Natural killer cell (primary cell): ENCODE measurements at regions not wholly inside any gene's neighbourhood (a gene's known extent, or its start where the extent isn't known, plus 50 kb on each side); places are given as distances from the start of the nearest gene placed in this dataset.

Experiments used
- ATAC-seq, 3 donors: fragments of 150-1000 bp in 2 of 3; fragments of 200-7000 bp in 1 of 3; cut with Tn5 transposase; 1 replicate in 1 of 3; 2 replicates in 2 of 3; pipeline ENCODE4 v1.10.0; 2021; ENCODE audit warnings: mild to moderate bottlenecking in 2 of 3, moderate library complexity in 2 of 3
- DNase-seq, 2 donors: peaks; one replicate each; pipeline versions ENCODE4 v3.0.0 to v3.0.0-alpha.2; 2013 to 2021; ENCODE audit warnings: mixed read lengths in 1 of 2
- H3K27ac ChIP-seq: one replicate; pipeline ENCODE4 v1.5.1; 2013; ENCODE audit warnings: mild to moderate bottlenecking, low read length
- H3K27me3 ChIP-seq: one replicate; pipeline ENCODE4 v1.6.1; 2013; ENCODE audit warnings: low read length; ENCODE audit not compliant: control insufficient read depth, insufficient read depth
- H3K36me3 ChIP-seq: one replicate; pipeline ENCODE4 v1.6.1; 2013; ENCODE audit warnings: low read length; ENCODE audit not compliant: control insufficient read depth, insufficient read depth
- H3K4me1 ChIP-seq: one replicate; pipeline ENCODE4 v1.6.1; 2013; ENCODE audit warnings: low read length; ENCODE audit not compliant: control insufficient read depth, insufficient read depth
- H3K4me3 ChIP-seq: one replicate; pipeline ENCODE4 v1.5.1; 2013; ENCODE audit warnings: low read length
- H3K9me3 ChIP-seq: one replicate; pipeline ENCODE4 v1.6.1; 2013; ENCODE audit warnings: low read length; ENCODE audit not compliant: control insufficient read depth, insufficient read depth
- H3K27ac Mint-ChIP-seq, 2 donors: one replicate each; pipeline ENCODE4 v1.8.0; 2022; ENCODE audit warnings: mild to moderate bottlenecking in 2 of 2, mixed read lengths in 2 of 2, moderate library complexity in 1 of 2
- H3K27me3 Mint-ChIP-seq, 2 donors: one replicate each; pipeline ENCODE4 v1.8.0; 2022; ENCODE audit warnings: low read depth in 2 of 2, mixed read lengths in 2 of 2
- H3K36me3 Mint-ChIP-seq: one replicate; pipeline ENCODE4 v1.8.0; 2022; ENCODE audit warnings: mixed read lengths
- H3K4me1 Mint-ChIP-seq, 2 donors: one replicate each; pipeline ENCODE4 v1.8.0; 2022; ENCODE audit warnings: mixed read lengths in 2 of 2
- H3K4me3 Mint-ChIP-seq: one replicate; pipeline ENCODE4 v1.8.0; 2022; ENCODE audit warnings: mild to moderate bottlenecking, moderate library complexity, mixed read lengths
- H3K9me3 Mint-ChIP-seq, 2 donors: one replicate each; pipeline ENCODE4 v1.8.0; 2022; ENCODE audit warnings: mixed read lengths in 2 of 2
- WGBS: methylation state at CpG from one replicate; pipeline ENCODE4 v1.1.7; 2013; ENCODE audit warnings: missing lambda C conversion rate; ENCODE audit not compliant: insufficient coverage; 5-methylcytosine and 5-hydroxymethylcytosine counted together
- intact Hi-C: fragments of 100-400 bp; cut with micrococcal nuclease; formaldehyde crosslinking; loops from one replicate; pipeline ENCODE4 v1.14.2; 2022
- TF ChIP-seq, protein P1 (sequence below): fragments of 200-600 bp; IDR thresholded peaks from one replicate; pipeline ENCODE4 v1.8.0; 2022; ENCODE audit warnings: antibody characterized with exemption

DNA sequence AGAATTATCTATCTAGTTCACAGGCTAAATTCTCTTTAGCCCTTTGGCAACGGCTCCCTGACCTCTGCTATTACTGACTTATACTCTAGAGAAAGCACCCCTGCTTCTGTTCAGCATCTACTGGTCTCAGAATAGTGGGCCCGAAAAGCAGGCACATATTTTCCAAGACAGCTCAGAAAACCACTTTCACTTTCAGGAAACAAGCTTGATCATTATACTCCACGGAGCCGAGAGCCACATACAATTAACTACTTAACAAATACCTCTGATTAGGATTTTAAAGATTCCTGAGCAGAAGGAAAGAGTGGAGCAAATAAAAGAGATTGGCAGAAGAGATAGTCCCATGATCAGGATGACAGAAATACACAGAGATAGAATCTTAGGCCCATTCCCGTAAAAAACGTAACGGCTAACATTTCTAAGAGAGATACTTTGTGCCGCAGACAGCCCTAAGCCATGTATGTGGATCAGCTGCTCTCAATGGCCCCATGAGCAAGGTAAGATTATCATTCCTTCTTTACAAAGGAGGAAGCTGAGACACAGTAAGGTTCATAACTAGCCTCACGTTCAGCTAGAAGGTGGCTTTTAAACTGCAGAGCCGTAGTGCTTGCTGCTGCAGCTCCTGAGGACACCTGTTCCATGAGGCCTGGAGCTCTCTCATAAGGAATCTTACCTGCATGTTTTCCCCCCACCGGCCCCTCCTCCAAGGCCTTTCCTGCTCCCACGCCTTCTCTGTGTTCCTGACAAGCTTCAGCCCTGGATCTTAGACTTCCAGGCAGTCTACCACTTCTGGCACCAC lies 227.2 kb downstream of the FOXO1 start:
- TF ChIP-seq, protein P1, sequence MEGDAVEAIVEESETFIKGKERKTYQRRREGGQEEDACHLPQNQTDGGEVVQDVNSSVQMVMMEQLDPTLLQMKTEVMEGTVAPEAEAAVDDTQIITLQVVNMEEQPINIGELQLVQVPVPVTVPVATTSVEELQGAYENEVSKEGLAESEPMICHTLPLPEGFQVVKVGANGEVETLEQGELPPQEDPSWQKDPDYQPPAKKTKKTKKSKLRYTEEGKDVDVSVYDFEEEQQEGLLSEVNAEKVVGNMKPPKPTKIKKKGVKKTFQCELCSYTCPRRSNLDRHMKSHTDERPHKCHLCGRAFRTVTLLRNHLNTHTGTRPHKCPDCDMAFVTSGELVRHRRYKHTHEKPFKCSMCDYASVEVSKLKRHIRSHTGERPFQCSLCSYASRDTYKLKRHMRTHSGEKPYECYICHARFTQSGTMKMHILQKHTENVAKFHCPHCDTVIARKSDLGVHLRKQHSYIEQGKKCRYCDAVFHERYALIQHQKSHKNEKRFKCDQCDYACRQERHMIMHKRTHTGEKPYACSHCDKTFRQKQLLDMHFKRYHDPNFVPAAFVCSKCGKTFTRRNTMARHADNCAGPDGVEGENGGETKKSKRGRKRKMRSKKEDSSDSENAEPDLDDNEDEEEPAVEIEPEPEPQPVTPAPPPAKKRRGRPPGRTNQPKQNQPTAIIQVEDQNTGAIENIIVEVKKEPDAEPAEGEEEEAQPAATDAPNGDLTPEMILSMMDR: no peak
- no peaks in the 10 kb centered on the region for H3K9me3 ChIP-seq
- H3K27me3 Mint-ChIP-seq: no peaks in the 10 kb centered on the region
- no peak overlapping the region for H3K4me3 Mint-ChIP-seq
- ATAC-seq: no peak
- H3K27ac ChIP-seq: no peak overlapping the region
- no peaks in the 10 kb centered on the region for H3K36me3 ChIP-seq
- no peak overlapping the region for H3K27ac Mint-ChIP-seq
- peak in 1 of 2 donors; percentile 57 for DNase-seq
- H3K4me1 ChIP-seq: peaks cover 6% of the 10 kb centered on the region
- H3K4me1 Mint-ChIP-seq: peaks cover 19 to 22% of the 10 kb centered on the region in 2 donors
- H3K36me3 Mint-ChIP-seq: no peaks in the 10 kb centered on the region
- no peaks in the 10 kb centered on the region for H3K9me3 Mint-ChIP-seq
- H3K27me3 ChIP-seq: no peaks in the 10 kb centered on the region
- intact Hi-C loops: no loop called here
- WGBS: 73% methylated on average over 10 of the region's 12 CpGs
- H3K4me3 ChIP-seq: no peak overlapping the region

DNA sequence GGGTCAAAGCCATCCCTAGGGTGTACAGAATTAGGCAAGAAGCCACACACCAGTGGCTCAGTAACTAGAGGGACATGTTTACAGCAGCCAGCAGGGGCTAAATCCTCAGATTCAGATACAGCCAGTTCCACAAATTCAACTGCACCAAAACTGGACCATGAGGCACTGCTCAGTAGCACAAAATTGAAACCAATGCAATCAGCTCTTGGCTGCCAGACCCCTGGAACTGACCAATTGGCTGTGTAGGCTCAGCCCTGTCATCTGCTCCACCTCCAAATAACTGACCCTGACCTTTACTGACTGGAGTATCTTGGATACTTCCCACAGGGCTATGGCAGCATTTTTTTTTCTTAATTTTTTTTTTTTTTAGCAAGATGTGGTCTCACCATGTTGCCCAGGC lies 226.5 kb downstream of the FOXO1 start:
- no peaks in the 10 kb centered on the region for H3K4me1 ChIP-seq
- no peaks in the 10 kb centered on the region for H3K9me3 Mint-ChIP-seq
- intact Hi-C loops: no loop called here
- H3K4me1 Mint-ChIP-seq: peaks cover 13 to 15% of the 10 kb centered on the region in 2 donors
- H3K27ac ChIP-seq: no peak overlapping the region
- no peak overlapping the region for H3K4me3 ChIP-seq
- no peaks in the 10 kb centered on the region for H3K36me3 Mint-ChIP-seq
- no peak overlapping the region for H3K27ac Mint-ChIP-seq
- H3K9me3 ChIP-seq: no peaks in the 10 kb centered on the region
- DNase-seq (no peak), ATAC-seq (no peak)
- TF ChIP-seq, protein P1: no peak
- H3K4me3 Mint-ChIP-seq: no peak overlapping the region
- H3K27me3 Mint-ChIP-seq: no peaks in the 10 kb centered on the region
- H3K27me3 ChIP-seq: no peaks in the 10 kb centered on the region
- H3K36me3 ChIP-seq: no peaks in the 10 kb centered on the region

DNA sequence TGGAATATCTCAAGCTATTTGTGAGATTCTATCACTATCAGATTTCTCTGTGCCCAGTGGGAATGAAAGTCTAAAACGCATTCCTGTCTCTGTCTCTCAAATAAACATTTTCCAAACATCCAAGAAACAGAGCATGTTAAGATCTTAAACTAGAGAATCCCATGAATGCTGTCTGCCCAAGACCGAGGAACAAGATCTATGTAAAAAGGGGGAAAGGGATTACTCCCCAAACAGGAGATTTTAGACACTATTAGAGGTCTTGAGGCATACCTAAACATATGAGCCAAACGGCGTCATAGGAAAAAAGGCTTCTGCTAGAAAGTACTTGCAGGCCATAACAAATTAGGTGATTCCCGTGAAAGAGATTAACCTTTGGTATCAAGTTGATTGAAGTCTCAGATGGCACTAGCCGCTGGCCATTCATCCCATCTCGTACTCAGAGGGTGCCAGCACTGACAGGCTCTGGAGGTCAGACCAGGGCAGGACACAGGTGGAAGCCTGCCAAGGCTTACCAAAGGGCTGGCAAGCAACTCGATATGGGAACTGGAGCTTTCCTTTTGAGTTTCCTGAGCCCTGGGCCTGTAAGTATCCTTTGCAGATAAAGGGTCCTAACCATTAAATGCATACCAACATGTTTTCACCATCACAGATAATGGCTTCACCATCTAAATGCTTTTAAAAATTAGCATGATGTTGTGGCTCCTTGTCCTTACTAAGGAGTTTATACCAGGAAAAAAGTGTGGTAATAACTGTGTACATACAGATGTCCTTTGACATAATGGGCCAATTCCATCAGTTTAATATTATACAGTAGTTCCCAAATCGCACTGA lies 225.2 kb downstream of the FOXO1 start:
- Mint-ChIP-seq H3K4me1 (peaks cover 9 to 12% of the 10 kb centered on the region in 2 donors), H3K27ac (no peak overlapping the region), H3K36me3 (no peaks in the 10 kb centered on the region), H3K27me3 (peaks cover 0 to 3% of the 10 kb centered on the region in 2 donors), H3K9me3 (no peaks in the 10 kb centered on the region), H3K4me3 (no peak overlapping the region)
- H3K4me3 ChIP-seq: no peak overlapping the region
- no peak overlapping the region for H3K27ac ChIP-seq
- WGBS: 80% methylated on average over 9 of the region's 9 CpGs
- no peaks in the 10 kb centered on the region for H3K36me3 ChIP-seq
- no peaks in the 10 kb centered on the region for H3K9me3 ChIP-seq
- no peak for DNase-seq
- intact Hi-C loops: no loop called here
- ATAC-seq: no peak
- peaks cover 6% of the 10 kb centered on the region for H3K4me1 ChIP-seq
- no peaks in the 10 kb centered on the region for H3K27me3 ChIP-seq
- TF ChIP-seq, protein P1: no peak
